HCT116 (cell line): ENCODE measurements at regions not wholly inside any gene's neighbourhood (a gene's known extent, or its start where the extent isn't known, plus 50 kb on each side); places are given as distances from the start of the nearest gene placed in this dataset.

Experiments used
- ATAC-seq: fragments of 200-7000 bp; cut with Tn5 transposase; 2 replicates; pipeline ENCODE4 v1.9.1; 2020; ENCODE audit warnings: mild to moderate bottlenecking, moderate library complexity
- BruUV-seq: library from RNA; stranded (reverse); fragments of 400-500 nt; replicated peaks from 2 replicates; lab custom pipeline; 2021; lab: Mats Ljungman, UMichigan
- CTCF ChIA-PET: fragments of 300-600 bp; sonication (Branson Sonifier 250); formaldehyde crosslinking; loops from one replicate; lab custom pipeline; 2021; ENCODE audit warnings: antibody characterized with exemption; lab: Charles Lee
- POLR2A ChIA-PET: fragments of 300-600, 350-600 bp; sonication (Branson Sonifier 250); formaldehyde crosslinking; loops from one replicate; lab custom pipeline; 2021; ENCODE audit warnings: antibody characterized with exemption; lab: Charles Lee
- RAD21 ChIA-PET, 2 experiments: fragments of 300-600 bp; sonication (Branson Sonifier 250); formaldehyde crosslinking; loops; one replicate each; lab custom pipeline; 2023; ENCODE audit warnings: low total read pairs in 2 of 2; ENCODE audit not compliant: uncharacterized antibody in 2 of 2, unreplicated experiment in 2 of 2, low non-redundant PET in 1 of 2; lab: Charles Lee
- DNase-seq: peaks from one replicate; pipeline ENCODE4 v3.0.0-alpha.2; 2010; ENCODE audit warnings: low read depth, low spot score
- H2AFZ ChIP-seq: fragments of 200-600 bp; shearing (Covaris generic), sonication (generic); 2 replicates; pipeline ENCODE4 v1.6.1; 2017; ENCODE audit warnings: low read depth, mixed run types, mixed read lengths, antibody characterized with exemption, low read length; ENCODE audit not compliant: poor library complexity, severe bottlenecking
- H3K27ac ChIP-seq: 2 replicates; pipeline ENCODE4 v1.5.1; 2012; ENCODE audit warnings: low read depth, low read length
- H3K27me3 ChIP-seq: fragments of 200-600 bp; sonication (generic); 2 replicates; pipeline ENCODE4 v1.6.1; 2016; ENCODE audit warnings: mixed run types, low read length, mixed read lengths; ENCODE audit not compliant: insufficient read depth
- H3K36me3 ChIP-seq, 2 experiments: fragments of 200-500 bp in 1 of 2; fragments of 200-600 bp in 1 of 2; sonication (Bioruptor generic) in 1 of 2; sonication (generic) in 1 of 2; 2 replicates each; pipeline versions ENCODE4 v1.5.1 to v1.6.1; 2014 to 2016; ENCODE audit warnings: low read length in 2 of 2, inconsistent platforms in 1 of 2, mixed read lengths in 1 of 2, mixed run types in 1 of 2; ENCODE audit not compliant: insufficient read depth in 2 of 2, control insufficient read depth in 1 of 2
- H3K4me1 ChIP-seq, 2 experiments: fragments of 200-600 bp in 1 of 2; sonication (generic) in 1 of 2; 2 replicates each; pipeline versions ENCODE4 v1.5.1 to v1.6.1; 2012 to 2017; ENCODE audit warnings: low read length in 2 of 2, inconsistent platforms in 1 of 2, mild to moderate bottlenecking in 1 of 2, mixed read lengths in 1 of 2, mixed run types in 1 of 2, moderate library complexity in 1 of 2; ENCODE audit not compliant: insufficient read depth in 2 of 2, control insufficient read depth in 1 of 2
- H3K4me2 ChIP-seq: fragments of 200-600 bp; sonication (generic); 2 replicates; pipeline ENCODE4 v1.6.1; 2017; ENCODE audit warnings: mixed run types, low read length, mixed read lengths
- H3K4me3 ChIP-seq, 2 experiments: fragments of 200-600 bp in 1 of 2; sonication (generic) in 1 of 2; replicated peaks in 1 of 2; 2 replicates each; pipeline ENCODE4 v1.5.1; 2011 to 2016; ENCODE audit warnings: low read length in 2 of 2, control low read depth in 1 of 2, low read depth in 1 of 2, mild to moderate bottlenecking in 1 of 2, mixed read lengths in 1 of 2, mixed run types in 1 of 2
- H3K79me2 ChIP-seq: fragments of 200-600 bp; sonication (generic); 2 replicates; pipeline ENCODE4 v1.6.1; 2017; ENCODE audit warnings: mild to moderate bottlenecking, mixed run types, low read length, moderate library complexity, mixed read lengths; ENCODE audit not compliant: insufficient read depth
- H3K9ac ChIP-seq: fragments of 200-600 bp; sonication (generic); 2 replicates; pipeline ENCODE4 v1.6.1; 2016; ENCODE audit warnings: low read length, mixed read lengths
- H3K9me2 ChIP-seq: fragments of 200-600 bp; sonication (generic), shearing (Covaris generic); 2 replicates; pipeline ENCODE4 v1.6.1; 2017; ENCODE audit warnings: mixed run types, mild to moderate bottlenecking, moderate library complexity; ENCODE audit not compliant: insufficient read depth
- H3K9me3 ChIP-seq, 2 experiments: fragments of 200-500 bp in 1 of 2; fragments of 200-600 bp in 1 of 2; sonication (Bioruptor generic) in 1 of 2; sonication (generic) in 1 of 2; 2 replicates each; pipeline ENCODE4 v1.6.1; 2014 to 2017; ENCODE audit warnings: low read length in 2 of 2, mixed read lengths in 2 of 2, inconsistent platforms in 1 of 2, low read depth in 1 of 2, mild to moderate bottlenecking in 1 of 2, mixed run types in 1 of 2, moderate library complexity in 1 of 2; ENCODE audit not compliant: control insufficient read depth in 1 of 2, insufficient read depth in 1 of 2
- H4K20me1 ChIP-seq: fragments of 200-600 bp; sonication (generic), shearing (Covaris generic); 2 replicates; pipeline ENCODE4 v1.6.1; 2017; ENCODE audit warnings: mixed run types, mild to moderate bottlenecking, moderate library complexity; ENCODE audit not compliant: insufficient read depth
- EGR1 ChIP-seq: IDR thresholded peaks from 2 replicates; pipeline ENCODE4 v1.6.1; 2012; ENCODE audit warnings: low read depth
- ELF1 ChIP-seq: IDR thresholded peaks from 2 replicates; pipeline ENCODE4 v1.6.1; 2012; ENCODE audit warnings: low read depth, borderline replicate concordance
- EZH2phosphoT487 ChIP-seq: fragments of 200-600 bp; IDR thresholded peaks from 2 replicates; pipeline ENCODE4 v1.6.1; 2018; ENCODE audit warnings: antibody characterized with exemption, borderline replicate concordance
- RAD21 ChIP-seq: IDR thresholded peaks from 2 replicates; pipeline ENCODE4 v1.6.1; 2012; ENCODE audit warnings: low read depth, mild to moderate bottlenecking
- SRF ChIP-seq: IDR thresholded peaks from 2 replicates; pipeline ENCODE4 v1.6.1; 2012; ENCODE audit warnings: low read depth
- TCF7L2 ChIP-seq: IDR thresholded peaks from 2 replicates; pipeline ENCODE4 v1.7.0; 2011; ENCODE audit warnings: borderline replicate concordance, inconsistent platforms; ENCODE audit not compliant: insufficient read depth, insufficient read length; ENCODE audit errors: extremely low read depth
- intact Hi-C: fragments of 100-400 bp; cut with micrococcal nuclease; formaldehyde crosslinking; loops from 2 replicates; pipeline ENCODE4 v1.10.0; 2022
- TF ChIP-seq, protein P1 (sequence below): IDR thresholded peaks from 2 replicates; pipeline ENCODE4 v1.6.1; 2011; ENCODE audit warnings: mild to moderate bottlenecking, low read length, moderate library complexity; ENCODE audit not compliant: insufficient replicate concordance; ENCODE audit errors: extremely low read depth
- TF ChIP-seq, protein P2 (sequence below): IDR thresholded peaks from 2 replicates; pipeline ENCODE4 v1.6.1; 2012

DNA sequence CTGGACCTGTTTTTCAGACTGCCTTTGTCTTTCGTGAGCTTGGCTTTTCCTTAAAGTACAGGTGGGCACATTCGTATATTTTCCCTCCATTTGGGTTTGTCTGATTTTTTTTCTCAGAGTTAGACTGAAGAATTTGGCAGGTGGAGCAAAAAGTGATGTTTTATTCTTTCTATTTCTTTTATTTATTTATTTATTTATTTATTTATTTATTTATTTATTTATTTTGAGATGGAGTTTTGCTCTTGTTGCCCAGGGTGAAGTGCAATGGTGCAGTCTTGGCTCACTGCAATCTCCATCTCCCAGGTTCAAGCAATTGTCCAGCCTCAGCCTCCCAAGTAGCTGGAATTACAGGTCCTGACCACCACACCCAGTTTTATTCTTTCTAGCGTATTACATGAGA, 1805.1 kb upstream of the WWC1 start (continued):
- TF ChIP-seq, protein P1, sequence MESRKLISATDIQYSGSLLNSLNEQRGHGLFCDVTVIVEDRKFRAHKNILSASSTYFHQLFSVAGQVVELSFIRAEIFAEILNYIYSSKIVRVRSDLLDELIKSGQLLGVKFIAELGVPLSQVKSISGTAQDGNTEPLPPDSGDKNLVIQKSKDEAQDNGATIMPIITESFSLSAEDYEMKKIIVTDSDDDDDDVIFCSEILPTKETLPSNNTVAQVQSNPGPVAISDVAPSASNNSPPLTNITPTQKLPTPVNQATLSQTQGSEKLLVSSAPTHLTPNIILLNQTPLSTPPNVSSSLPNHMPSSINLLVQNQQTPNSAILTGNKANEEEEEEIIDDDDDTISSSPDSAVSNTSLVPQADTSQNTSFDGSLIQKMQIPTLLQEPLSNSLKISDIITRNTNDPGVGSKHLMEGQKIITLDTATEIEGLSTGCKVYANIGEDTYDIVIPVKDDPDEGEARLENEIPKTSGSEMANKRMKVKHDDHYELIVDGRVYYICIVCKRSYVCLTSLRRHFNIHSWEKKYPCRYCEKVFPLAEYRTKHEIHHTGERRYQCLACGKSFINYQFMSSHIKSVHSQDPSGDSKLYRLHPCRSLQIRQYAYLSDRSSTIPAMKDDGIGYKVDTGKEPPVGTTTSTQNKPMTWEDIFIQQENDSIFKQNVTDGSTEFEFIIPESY, result no peak
- TF ChIP-seq EGR1 (no peak), RAD21 (no peak), SRF (no peak), TCF7L2 (no peak), ELF1 (no peak)
- TF ChIP-seq, protein P2, sequence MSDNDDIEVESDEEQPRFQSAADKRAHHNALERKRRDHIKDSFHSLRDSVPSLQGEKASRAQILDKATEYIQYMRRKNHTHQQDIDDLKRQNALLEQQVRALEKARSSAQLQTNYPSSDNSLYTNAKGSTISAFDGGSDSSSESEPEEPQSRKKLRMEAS, result no peak

DNA sequence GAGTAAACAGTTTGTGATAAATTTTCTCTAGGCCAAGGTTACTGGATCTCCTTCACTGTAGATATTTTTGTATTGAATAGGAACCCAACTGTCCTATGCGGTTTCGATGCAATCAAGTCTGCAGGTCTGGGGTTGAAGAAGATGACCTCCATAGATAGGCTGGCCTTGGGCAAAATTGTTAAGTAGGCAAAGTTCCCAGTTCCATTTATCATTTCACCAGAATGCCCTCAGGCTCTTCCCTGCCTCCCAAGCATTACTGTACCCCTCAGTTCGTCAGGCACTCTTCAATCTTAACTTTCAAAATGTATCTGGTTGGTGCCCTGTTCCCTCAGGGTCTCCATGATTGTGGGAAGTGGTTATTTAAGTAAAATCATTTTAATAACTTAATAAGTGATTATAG, 1802.9 kb upstream of the WWC1 start:
- intact Hi-C loops, result no loop called here
- Histone ChIP-seq H3K9me2 (no peaks in the 10 kb centered on the region), H3K4me3 (no peak overlapping the region), H3K9me3 (peaks cover 0 to 19% of the 10 kb centered on the region in 2 experiments; a peak in 2 of 4 replicates), H4K20me1 (no peaks in the 10 kb centered on the region), H3K27ac (no peak overlapping the region), H3K36me3 (no peaks in the 10 kb centered on the region), H3K27me3 (no peaks in the 10 kb centered on the region), H3K4me1 (no peaks in the 10 kb centered on the region), H3K4me2 (no peak overlapping the region), H3K9ac (no peak overlapping the region), H3K79me2 (no peaks in the 10 kb centered on the region), H2AFZ (no peak overlapping the region)
- ChIA-PET POLR2A (no interaction called here), RAD21 (no interaction called here), CTCF (no interaction called here)
- no peak for ATAC-seq
- DNase-seq, result no peak
- TF ChIP-seq, protein P2, result no peak
- no peak for TF ChIP-seq EZH2phosphoT487
- no TSS peak for BruUV-seq
